H1 (cell line): ENCODE measurements at regions not wholly inside any gene's neighbourhood (a gene's known extent, or its start where the extent isn't known, plus 50 kb on each side); places are given as distances from the start of the nearest gene placed in this dataset.

Experiments
- CTCF ChIA-PET: fragments of 300-600 bp; sonication (Branson Sonifier 250); formaldehyde crosslinking; loops from one replicate; lab custom pipeline; 2021; ENCODE audit not compliant: partially characterized antibody; lab: Charles Lee
- POLR2A ChIA-PET: fragments of 300-600 bp; sonication (Branson Sonifier 250); formaldehyde crosslinking; loops from one replicate; lab custom pipeline; 2021; ENCODE audit warnings: inconsistent platforms; ENCODE audit not compliant: partially characterized antibody; lab: Charles Lee
- DNase-seq, 2 experiments: peaks; one replicate each; pipeline versions ENCODE4 v3.0.0 to v3.0.0-alpha.2; 2010 to 2022; ENCODE audit warnings: low spot score in 2 of 2, low read depth in 1 of 2, mixed read lengths in 1 of 2
- FAIRE-seq: peaks from 2 replicates; lab custom pipeline; 2011; peaks lifted over from hg19 to GRCh38; lab: Jason Lieb, UNC
- H2AFZ ChIP-seq: 2 replicates; pipeline ENCODE4 v1.8.1; 2012; ENCODE audit warnings: low read length, inconsistent platforms
- H2AK5ac ChIP-seq: 2 replicates; pipeline ENCODE4 v1.6.1; 2013; ENCODE audit warnings: low read depth, low read length
- H2BK120ac ChIP-seq: replicated peaks from 2 replicates; pipeline ENCODE3; 2013; ENCODE audit warnings: low read depth, low read length, inconsistent platforms
- H2BK12ac ChIP-seq: 2 replicates; pipeline ENCODE4 v1.6.1; 2013; ENCODE audit warnings: low read depth, low read length
- H2BK15ac ChIP-seq: 2 replicates; pipeline ENCODE4 v1.6.1; 2013; ENCODE audit warnings: low read length
- H2BK20ac ChIP-seq: 2 replicates; pipeline ENCODE4 v1.6.1; 2013; ENCODE audit warnings: low read length
- H2BK5ac ChIP-seq: 2 replicates; pipeline ENCODE4 v1.6.1; 2013; ENCODE audit warnings: low read depth, low read length
- H3K14ac ChIP-seq: 2 replicates; pipeline ENCODE4 v1.6.1; 2013; ENCODE audit warnings: inconsistent platforms; ENCODE audit not compliant: insufficient read length
- H3K18ac ChIP-seq: 2 replicates; pipeline ENCODE4 v1.6.1; 2013; ENCODE audit warnings: low read length; ENCODE audit errors: extremely low read depth
- H3K23ac ChIP-seq: 2 replicates; pipeline ENCODE4 v1.6.1; 2013; ENCODE audit warnings: inconsistent platforms; ENCODE audit not compliant: insufficient read length
- H3K23me2 ChIP-seq: 2 replicates; pipeline ENCODE4 v1.6.1; 2013; ENCODE audit warnings: low read depth, low read length
- H3K27ac ChIP-seq: 2 replicates; pipeline ENCODE4 v1.6.1; 2011; ENCODE audit warnings: low read depth, low read length, inconsistent platforms
- H3K27me3 ChIP-seq, 4 experiments: replicated peaks in 1 of 4; 1 replicate in 1 of 4; 2 replicates in 3 of 4; pipeline versions ENCODE4 v1.6.1 to v1.8.1; 2011 to 2013; ENCODE audit warnings: low read length in 3 of 4, mild to moderate bottlenecking in 3 of 4, inconsistent platforms in 2 of 4, mixed read lengths in 2 of 4, moderate library complexity in 1 of 4; ENCODE audit not compliant: control insufficient read depth in 3 of 4, insufficient read depth in 3 of 4; ENCODE audit errors: extremely low read depth in 1 of 4
- H3K36me3 ChIP-seq, 4 experiments: 2 replicates each; pipeline versions ENCODE4 v1.6.1 to v1.8.1; 2011 to 2013; ENCODE audit warnings: mild to moderate bottlenecking in 4 of 4, low read length in 3 of 4, moderate library complexity in 2 of 4, control low read depth in 1 of 4, inconsistent platforms in 1 of 4; ENCODE audit not compliant: insufficient read depth in 4 of 4, control insufficient read depth in 2 of 4
- H3K4ac ChIP-seq: replicated peaks from 2 replicates; pipeline ENCODE3; 2013; ENCODE audit warnings: low read length, low read depth, mixed read lengths, inconsistent platforms; ENCODE audit not compliant: insufficient read length
- H3K4me1 ChIP-seq, 4 experiments: replicated peaks in 1 of 4; 1 replicate in 1 of 4; 2 replicates in 3 of 4; pipeline versions ENCODE4 v1.6.1 to v1.8.1; 2011 to 2013; ENCODE audit warnings: low read length in 3 of 4, inconsistent platforms in 2 of 4, mixed read lengths in 1 of 4; ENCODE audit not compliant: insufficient read depth in 4 of 4, control insufficient read depth in 3 of 4
- H3K4me2 ChIP-seq, 2 experiments: 2 replicates each; pipeline versions ENCODE4 v1.6.1 to v1.8.1; 2011 to 2013; ENCODE audit warnings: low read depth in 2 of 2, low read length in 2 of 2, control low read depth in 1 of 2, inconsistent platforms in 1 of 2, mild to moderate bottlenecking in 1 of 2; ENCODE audit not compliant: insufficient read depth in 1 of 2
- H3K4me3 ChIP-seq, 4 experiments: fragments of 200-600, 300-600 bp in 1 of 4; sonication (generic), shearing (Covaris generic), sonication (Bioruptor Twin) in 1 of 4; 2 replicates each; pipeline versions ENCODE4 v1.5.1 to v1.8.1; 2011 to 2016; ENCODE audit warnings: low read length in 4 of 4, low read depth in 3 of 4, control low read depth in 2 of 4, inconsistent platforms in 2 of 4, mild to moderate bottlenecking in 2 of 4, mixed read lengths in 1 of 4, moderate library complexity in 1 of 4; ENCODE audit not compliant: insufficient read depth in 2 of 4; ENCODE audit errors: extremely low read depth in 1 of 4
- H3K56ac ChIP-seq: replicated peaks from 2 replicates; pipeline ENCODE3; 2013; ENCODE audit warnings: low read depth, mild to moderate bottlenecking, mixed read lengths, low read length, inconsistent platforms; ENCODE audit not compliant: insufficient read length
- H3K79me1 ChIP-seq: 2 replicates; pipeline ENCODE4 v1.6.1; 2013; ENCODE audit warnings: low read depth, low read length, control low read depth
- H3K79me2 ChIP-seq, 2 experiments: 2 replicates each; pipeline versions ENCODE4 v1.6.1 to v1.8.1; 2012 to 2013; ENCODE audit warnings: low read length in 2 of 2, mild to moderate bottlenecking in 2 of 2, inconsistent platforms in 1 of 2; ENCODE audit not compliant: insufficient read depth in 2 of 2, control insufficient read depth in 1 of 2
- H3K9ac ChIP-seq, 4 experiments: replicated peaks in 1 of 4; 1 replicate in 1 of 4; 2 replicates in 3 of 4; pipeline versions ENCODE4 v1.6.1 to v1.8.1; 2011 to 2013; ENCODE audit warnings: low read depth in 3 of 4, low read length in 3 of 4, control low read depth in 2 of 4, mild to moderate bottlenecking in 2 of 4, moderate library complexity in 2 of 4, inconsistent platforms in 1 of 4; ENCODE audit errors: extremely low read depth in 1 of 4
- H3K9me3 ChIP-seq, 2 experiments: 2 replicates each; pipeline versions ENCODE4 v1.6.1 to v1.8.1; 2012 to 2013; ENCODE audit warnings: mild to moderate bottlenecking in 2 of 2, moderate library complexity in 2 of 2, control low read depth in 1 of 2, inconsistent platforms in 1 of 2, low read depth in 1 of 2, low read length in 1 of 2, mixed read lengths in 1 of 2; ENCODE audit not compliant: insufficient read depth in 2 of 2
- H4K20me1 ChIP-seq, 2 experiments: replicated peaks in 1 of 2; 2 replicates each; pipeline versions ENCODE3 to v1.8.1; 2011 to 2013; ENCODE audit warnings: inconsistent platforms in 2 of 2, low read length in 2 of 2, mild to moderate bottlenecking in 1 of 2; ENCODE audit not compliant: insufficient read depth in 2 of 2, control insufficient read depth in 1 of 2
- H4K5ac ChIP-seq: 2 replicates; pipeline ENCODE4 v1.6.1; 2013; ENCODE audit warnings: low read length, low read depth, mixed read lengths, inconsistent platforms; ENCODE audit not compliant: insufficient read length
- H4K8ac ChIP-seq: 2 replicates; pipeline ENCODE4 v1.8.0; 2013; ENCODE audit warnings: mild to moderate bottlenecking, moderate library complexity, low read length, inconsistent platforms; ENCODE audit not compliant: insufficient read depth; ENCODE audit errors: extremely low read depth
- H4K91ac ChIP-seq: replicated peaks from 2 replicates; pipeline ENCODE3; 2013; ENCODE audit warnings: low read length, mixed read lengths, inconsistent platforms; ENCODE audit not compliant: insufficient read length
- ATF2 ChIP-seq: IDR thresholded peaks from 2 replicates; pipeline ENCODE4 v1.6.1; 2012; ENCODE audit warnings: low read length, inconsistent platforms
- ATF3 ChIP-seq: IDR thresholded peaks from 2 replicates; pipeline ENCODE4 v1.6.1; 2011; ENCODE audit warnings: low read depth, mild to moderate bottlenecking, low read length; ENCODE audit not compliant: insufficient read depth
- CBX8 ChIP-seq: fragments of 300-800, 300-1000 bp; sonication (generic); IDR thresholded peaks from 2 replicates; pipeline ENCODE4 v1.7.1; 2016; ENCODE audit warnings: low read depth, low read length, borderline replicate concordance
- E2F6 ChIP-seq: IDR thresholded peaks from 2 replicates; pipeline ENCODE4 v1.6.1; 2012; ENCODE audit warnings: inconsistent platforms
- KDM4A ChIP-seq: IDR thresholded peaks from one replicate; pipeline ENCODE4 v1.7.1; 2012; ENCODE audit warnings: low read depth, mild to moderate bottlenecking, moderate library complexity, low read length, inconsistent platforms; ENCODE audit not compliant: severe bottlenecking
- KDM5A ChIP-seq: fragments of 200-600 bp; IDR thresholded peaks from 2 replicates; pipeline ENCODE4 v1.7.1; 2012; ENCODE audit warnings: mild to moderate bottlenecking, low read length, inconsistent platforms, mixed read lengths
- POLR2A ChIP-seq, 2 experiments: IDR thresholded peaks; 1 replicate in 1 of 2; 2 replicates in 1 of 2; pipeline ENCODE4 v1.6.1; 2011; ENCODE audit warnings: low read depth in 2 of 2, low read length in 2 of 2, mild to moderate bottlenecking in 2 of 2; ENCODE audit errors: control extremely low read depth in 1 of 2
- POLR2AphosphoS5 ChIP-seq: IDR thresholded peaks from 2 replicates; pipeline ENCODE4 v1.6.1; 2011; ENCODE audit warnings: low read depth, low read length
- RFX5 ChIP-seq: IDR thresholded peaks from 2 replicates; pipeline ENCODE4 v1.6.1; 2011; ENCODE audit warnings: low read depth, low read length, improper control_type of control experiment, borderline replicate concordance
- SUZ12 ChIP-seq: fragments of 200-600 bp; sonication (generic); IDR thresholded peaks from 2 replicates; pipeline ENCODE4 v1.6.1; 2012; ENCODE audit warnings: mild to moderate bottlenecking, inconsistent platforms, low read length, moderate library complexity, mixed read lengths
- TAF7 ChIP-seq: optimal IDR thresholded peaks from 2 replicates; pipeline ENCODE3; 2011; ENCODE audit warnings: low read depth, mild to moderate bottlenecking, inconsistent platforms, low read length, moderate library complexity, borderline replicate concordance
- WGBS, 2 experiments: shearing (Covaris generic) in 1 of 2; methylation state at CpG; one replicate each; pipeline versions ENCODE4 v1.1.6 to v1.1.7; 2013 to 2015; ENCODE audit warnings: low lambda C conversion rate in 2 of 2, mixed read lengths in 2 of 2, inconsistent platforms in 1 of 2, low coverage in 1 of 2, missing lambda C conversion rate in 1 of 2; ENCODE audit not compliant: insufficient replicate concordance in 2 of 2, insufficient coverage in 1 of 2, insufficient read length in 1 of 2; ENCODE audit errors: extremely low coverage in 1 of 2, missing lambda C conversion rate in 1 of 2; 5-methylcytosine and 5-hydroxymethylcytosine counted together

- Histone ChIP-seq H4K8ac (no peak overlapping the region), H3K79me2 (no peaks in the 10 kb centered on the region), H3K14ac (no peak overlapping the region), H2AFZ (no peak overlapping the region), H4K91ac (no peak overlapping the region), H2BK15ac (no peak overlapping the region), H4K5ac (no peak overlapping the region), H3K79me1 (no peaks in the 10 kb centered on the region), H3K36me3 (no peaks in the 10 kb centered on the region), H3K4me3 (no peak overlapping the region), H3K18ac (no peak overlapping the region), H2BK120ac (no peak overlapping the region), H3K27ac (no peak overlapping the region), H2BK5ac (no peak overlapping the region), H2AK5ac (no peak overlapping the region), H3K23ac (no peak overlapping the region), H3K4ac (no peak overlapping the region), H4K20me1 (no peaks in the 10 kb centered on the region), H2BK12ac (no peak overlapping the region), H3K23me2 (no peaks in the 10 kb centered on the region; the same call in 1 of the 2 replicates), H2BK20ac (no peak overlapping the region), H3K4me1 (peaks cover 0 to 8% (median 3%) of the 10 kb centered on the region in 4 experiments; a peak in 3 of 7 replicates), H3K27me3 (no peaks in the 10 kb centered on the region), H3K9me3 (no peaks in the 10 kb centered on the region), H3K4me2 (no peak overlapping the region), H3K56ac (no peak overlapping the region), H3K9ac (no peak overlapping the region)
- POLR2A ChIA-PET, result interaction anchor here (1.0 to 1.4 kb wide), 2 partner anchors 9 to 291 kb away, joined by 3 to 5 read pairs; no protein-coding TSS in a partner anchor
- WGBS, 2 experiments, result 88% methylated on average over 4 of the region's 4 CpGs; no CpG with 5 or more reads in 1 of the 2 experiments
- DNase-seq, result no peak
- CTCF ChIA-PET, result interaction anchor here (0.9 to 1.2 kb wide), 3 partner anchors 12 to 154 kb away, joined by 3 to 4 read pairs (median 3); no protein-coding TSS in a partner anchor
- FAIRE-seq, result no peak
- TF ChIP-seq ATF3 (no peak), KDM4A (no peak), E2F6 (no peak), POLR2AphosphoS5 (no peak), TAF7 (no peak), CBX8 (no peak), POLR2A (IDR thresholded peaks at IDR 0.05; ENCODE audit: control extremely low read depth in 1 of 2, low read depth in 2 of 2, low read length in 2 of 2) (no peak), SUZ12 (no peak), ATF2 (no peak), KDM5A (no peak), RFX5 (no peak)
Observed at GRCh38 chr6:15845492-15845891, 182.7 kb upstream of the DTNBP1 start.
